Smooth muscle cell (in vitro differentiated cells): ENCODE measurements at regions not wholly inside any gene's neighbourhood (a gene's known extent, or its start where the extent isn't known, plus 50 kb on each side); places are given as distances from the start of the nearest gene placed in this dataset.
"Not testable (repeated sequence)": the region's sequence is repeated elsewhere in the genome, so short reads cannot be mapped to it uniquely, and the experiment has no call there.

Source experiments
- DNase-seq: peaks from one replicate; lab custom pipeline; 2025; ENCODE audit not compliant: unreplicated experiment; lab: John Stamatoyannopoulos, UW
- H2AFZ ChIP-seq: fragments of 200-600 bp; sonication (generic); 2 replicates; pipeline ENCODE4 v1.6.0; 2016; ENCODE audit warnings: antibody characterized with exemption, low read depth, mild to moderate bottlenecking
- H3F3A ChIP-seq: fragments of 200-600 bp; sonication (generic); 2 replicates; pipeline ENCODE4 v1.6.0; 2017; ENCODE audit warnings: antibody characterized with exemption, low read depth
- H3K27ac ChIP-seq: fragments of 200-600 bp; sonication (generic); 2 replicates; pipeline ENCODE4 v1.5.1; 2016; ENCODE audit warnings: low read depth, mild to moderate bottlenecking
- H3K27me3 ChIP-seq: fragments of 200-600 bp; sonication (generic); 2 replicates; pipeline ENCODE4 v1.6.1; 2016; ENCODE audit warnings: low read depth, mild to moderate bottlenecking
- H3K36me3 ChIP-seq: fragments of 200-600 bp; sonication (generic); 2 replicates; pipeline ENCODE4 v1.5.1; 2016; ENCODE audit warnings: low read depth
- H3K4me1 ChIP-seq: fragments of 200-600 bp; sonication (generic); 2 replicates; pipeline ENCODE4 v1.5.1; 2016; ENCODE audit warnings: low read depth
- H3K4me2 ChIP-seq: fragments of 200-600 bp; sonication (generic); 2 replicates; pipeline ENCODE4 v1.6.0; 2016; ENCODE audit warnings: mild to moderate bottlenecking
- H3K4me3 ChIP-seq: fragments of 200-600 bp; sonication (generic); 2 replicates; pipeline ENCODE4 v1.5.1; 2016; ENCODE audit warnings: mild to moderate bottlenecking
- H3K79me2 ChIP-seq: fragments of 200-600 bp; sonication (generic); 2 replicates; pipeline ENCODE4 v1.6.0; 2016; ENCODE audit warnings: low read depth, mild to moderate bottlenecking
- H3K9ac ChIP-seq: fragments of 200-600 bp; sonication (generic); 2 replicates; pipeline ENCODE4 v1.6.0; 2016; ENCODE audit warnings: low read depth
- H3K9me3 ChIP-seq: fragments of 200-600 bp; sonication (generic); replicated peaks from 2 replicates; pipeline ENCODE4 v1.5.1; 2016; ENCODE audit warnings: low read depth
- H4K20me1 ChIP-seq: fragments of 200-600 bp; sonication (generic); 2 replicates; pipeline ENCODE4 v1.6.0; 2016; ENCODE audit warnings: low read depth
- WGBS: methylation state at CpG from one replicate; pipeline ENCODE4 v1.1.7; 2016; ENCODE audit warnings: low lambda C conversion rate; 5-methylcytosine and 5-hydroxymethylcytosine counted together
- TF ChIP-seq, protein P1 (sequence below): fragments of 200-600 bp; sonication (generic); IDR thresholded peaks from 2 replicates; pipeline ENCODE4 v1.5.1; 2017; ENCODE audit warnings: borderline replicate concordance, mild to moderate bottlenecking, antibody characterized with exemption; ENCODE audit not compliant: insufficient read depth, poor library complexity, severe bottlenecking

DNA sequence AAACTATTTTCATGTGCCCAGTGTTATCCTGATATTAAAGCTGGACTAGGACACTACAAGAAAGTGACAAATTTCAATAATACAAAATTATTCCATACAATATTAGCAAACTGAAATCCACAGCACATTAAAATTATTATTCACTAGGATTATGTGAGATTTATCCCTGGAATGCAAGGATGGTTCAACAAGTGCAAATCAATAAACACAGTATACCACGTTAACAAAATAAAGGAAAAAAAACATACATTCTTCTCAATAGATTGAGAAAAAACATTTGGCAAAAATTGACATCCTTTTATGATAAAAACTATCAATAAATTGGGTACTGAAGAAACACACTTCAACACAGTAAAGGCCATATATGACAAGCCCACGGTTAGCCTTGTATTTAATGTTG is 1758.2 kb upstream of the RAG2 start:
- WGBS = 92% methylated on average over 2 of the region's 2 CpGs
- H3K9ac ChIP-seq = no peak overlapping the region
- H3K9me3 ChIP-seq = peaks cover 7% of the 10 kb centered on the region
- H3K4me1 ChIP-seq = no peaks in the 10 kb centered on the region
- no peak overlapping the region for H3K27ac ChIP-seq
- H3F3A ChIP-seq = no peaks in the 10 kb centered on the region
- H2AFZ ChIP-seq = no peak overlapping the region
- H3K27me3 ChIP-seq = no peaks in the 10 kb centered on the region
- H3K4me3 ChIP-seq = no peak overlapping the region
- H4K20me1 ChIP-seq = no peaks in the 10 kb centered on the region
- DNase-seq = no peak
- no peaks in the 10 kb centered on the region for H3K79me2 ChIP-seq
- H3K4me2 ChIP-seq = no peak overlapping the region
- no peaks in the 10 kb centered on the region for H3K36me3 ChIP-seq
- TF ChIP-seq, protein P1, sequence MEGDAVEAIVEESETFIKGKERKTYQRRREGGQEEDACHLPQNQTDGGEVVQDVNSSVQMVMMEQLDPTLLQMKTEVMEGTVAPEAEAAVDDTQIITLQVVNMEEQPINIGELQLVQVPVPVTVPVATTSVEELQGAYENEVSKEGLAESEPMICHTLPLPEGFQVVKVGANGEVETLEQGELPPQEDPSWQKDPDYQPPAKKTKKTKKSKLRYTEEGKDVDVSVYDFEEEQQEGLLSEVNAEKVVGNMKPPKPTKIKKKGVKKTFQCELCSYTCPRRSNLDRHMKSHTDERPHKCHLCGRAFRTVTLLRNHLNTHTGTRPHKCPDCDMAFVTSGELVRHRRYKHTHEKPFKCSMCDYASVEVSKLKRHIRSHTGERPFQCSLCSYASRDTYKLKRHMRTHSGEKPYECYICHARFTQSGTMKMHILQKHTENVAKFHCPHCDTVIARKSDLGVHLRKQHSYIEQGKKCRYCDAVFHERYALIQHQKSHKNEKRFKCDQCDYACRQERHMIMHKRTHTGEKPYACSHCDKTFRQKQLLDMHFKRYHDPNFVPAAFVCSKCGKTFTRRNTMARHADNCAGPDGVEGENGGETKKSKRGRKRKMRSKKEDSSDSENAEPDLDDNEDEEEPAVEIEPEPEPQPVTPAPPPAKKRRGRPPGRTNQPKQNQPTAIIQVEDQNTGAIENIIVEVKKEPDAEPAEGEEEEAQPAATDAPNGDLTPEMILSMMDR = no peak

DNA sequence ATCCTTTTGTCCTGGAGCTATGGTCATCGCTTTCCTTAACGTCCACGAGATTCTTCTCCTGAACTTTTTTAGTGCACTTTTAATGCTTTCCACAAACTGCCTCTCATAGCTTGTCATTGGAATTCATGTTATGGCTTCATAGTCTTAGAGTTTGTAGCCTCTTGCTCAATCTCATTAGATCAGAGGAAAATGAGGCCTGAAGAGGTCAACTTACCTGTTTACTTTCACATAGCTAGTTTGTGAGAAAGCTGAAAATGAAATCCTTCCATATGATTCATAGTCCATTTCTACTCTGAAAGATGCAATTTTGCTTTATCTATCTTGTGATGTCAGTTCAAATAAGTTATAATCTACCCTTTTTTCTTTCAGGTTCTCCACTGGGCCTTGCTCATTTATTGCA is 1747.2 kb upstream of the RAG2 start:
- peak overlapping the region; percentile 35 for H3K27ac ChIP-seq

DNA sequence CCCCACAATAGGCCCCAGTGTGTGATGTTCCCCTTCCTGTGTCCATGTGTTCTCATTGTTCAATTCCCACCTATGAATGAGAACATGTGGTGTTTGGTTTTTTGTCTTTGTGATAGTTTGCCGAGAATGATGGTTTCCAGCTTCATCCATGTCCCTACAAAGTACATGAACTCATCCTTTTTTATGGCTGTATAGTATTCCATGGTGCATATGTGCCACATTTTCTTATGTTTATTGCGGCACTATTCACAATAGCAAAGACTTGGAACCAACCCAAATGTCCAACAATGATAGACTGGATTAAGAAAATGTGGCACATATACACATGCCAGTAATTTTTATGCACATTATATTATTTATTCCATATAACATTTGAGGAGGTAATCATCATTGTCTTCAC is 1743.6 kb upstream of the RAG2 start:
- DNase-seq, H3K27me3 ChIP-seq, H3K4me2 ChIP-seq, H3K4me3 ChIP-seq, H3K4me1 ChIP-seq, H4K20me1 ChIP-seq, H2AFZ ChIP-seq, H3K27ac ChIP-seq, H3K9me3 ChIP-seq, H3K9ac ChIP-seq, H3K36me3 ChIP-seq, H3F3A ChIP-seq, H3K79me2 ChIP-seq: not testable (repeated sequence)
- WGBS = 94% methylated on average over 2 of the region's 2 CpGs

More for the DNA sequence above, 1747.2 kb upstream of the RAG2 start:
- Histone ChIP-seq H3K9me3 (peaks cover under 1% of the 10 kb centered on the region), H4K20me1 (no peaks in the 10 kb centered on the region), H3K9ac (no peak overlapping the region), H3K79me2 (no peaks in the 10 kb centered on the region), H3K4me3 (no peak overlapping the region), H2AFZ (peak overlapping the region; percentile 41), H3F3A (no peaks in the 10 kb centered on the region), H3K27me3 (no peaks in the 10 kb centered on the region), H3K4me1 (no peaks in the 10 kb centered on the region), H3K36me3 (no peaks in the 10 kb centered on the region), H3K4me2 (no peak overlapping the region)
- no peak for DNase-seq
- WGBS = 91% methylated on average over 3 of the region's 3 CpGs
- TF ChIP-seq, protein P1 = no peak

DNA sequence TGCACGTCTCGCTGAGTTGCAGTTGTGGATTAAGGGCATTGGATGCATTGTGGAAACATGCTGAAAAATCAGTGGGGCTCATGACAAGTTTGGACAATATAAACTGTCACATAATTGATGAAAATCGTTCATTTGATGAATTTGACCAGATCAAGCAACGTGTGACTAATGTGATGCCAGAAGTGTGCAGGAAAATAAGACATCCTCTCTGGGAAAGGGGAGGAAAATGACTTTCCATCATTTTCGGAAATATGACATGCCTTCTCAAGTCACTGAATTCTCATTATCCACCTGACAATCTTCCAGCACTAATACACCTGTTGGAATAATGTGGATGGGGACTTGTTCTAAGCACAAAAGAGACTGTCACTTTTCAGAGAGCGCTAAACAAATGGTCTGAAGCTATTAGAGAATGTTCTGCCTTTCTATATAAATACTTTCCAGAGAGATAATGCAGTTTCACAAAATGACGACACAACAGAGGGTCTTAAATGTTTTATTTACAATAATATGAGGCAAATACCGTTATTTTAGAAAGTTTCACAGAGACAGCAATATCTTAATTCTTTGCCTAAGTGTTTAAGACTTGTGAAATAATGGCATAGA is 1741.9 kb upstream of the RAG2 start:
- Histone ChIP-seq H3K9me3 (no peaks in the 10 kb centered on the region), H3K27me3 (no peaks in the 10 kb centered on the region), H3K79me2 (no peaks in the 10 kb centered on the region), H3K4me2 (no peak overlapping the region), H3K9ac (no peak overlapping the region), H3K4me1 (no peaks in the 10 kb centered on the region), H3K36me3 (no peaks in the 10 kb centered on the region), H2AFZ (no peak overlapping the region), H3K4me3 (no peak overlapping the region), H3F3A (no peaks in the 10 kb centered on the region), H4K20me1 (no peaks in the 10 kb centered on the region), H3K27ac (no peak overlapping the region)
- 90% methylated on average over 8 of the region's 8 CpGs for WGBS
- TF ChIP-seq, protein P1 = no peak
- no peak for DNase-seq

DNA sequence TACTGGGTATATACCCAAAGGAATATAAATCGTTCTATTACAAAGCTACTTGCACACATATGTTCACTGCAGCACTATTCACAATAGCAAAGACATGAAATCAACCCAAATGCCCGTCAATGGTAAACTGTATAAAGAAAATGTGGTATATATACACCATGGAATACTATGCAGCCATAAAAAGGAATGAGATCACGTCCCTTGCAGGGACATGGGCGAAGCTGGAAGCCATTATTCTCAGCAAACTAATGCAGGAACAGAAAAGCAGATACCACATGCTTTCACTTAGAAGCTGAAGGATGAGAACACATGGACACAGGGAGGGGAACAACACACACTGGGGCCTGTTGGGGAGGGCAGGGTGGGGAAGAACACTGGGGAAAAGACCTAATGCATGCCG is 1740.0 kb upstream of the RAG2 start:
- H3K36me3 ChIP-seq, H4K20me1 ChIP-seq, H3K4me1 ChIP-seq, H3K4me2 ChIP-seq, H3K9me3 ChIP-seq, H3K27ac ChIP-seq, DNase-seq, H3F3A ChIP-seq, H3K79me2 ChIP-seq, H3K27me3 ChIP-seq, H3K4me3 ChIP-seq, H2AFZ ChIP-seq, H3K9ac ChIP-seq: not testable (repeated sequence)
- 90% methylated on average over 5 of the region's 5 CpGs for WGBS
